ENCODE measurements at regions not wholly inside any gene's neighbourhood (a gene's known extent, or its start where the extent isn't known, plus 50 kb on each side); places are given as distances from the start of the nearest gene placed in this dataset.
A peak's percentile ranks its signal among the peaks of the same experiment; 100 is the strongest.

DNA sequence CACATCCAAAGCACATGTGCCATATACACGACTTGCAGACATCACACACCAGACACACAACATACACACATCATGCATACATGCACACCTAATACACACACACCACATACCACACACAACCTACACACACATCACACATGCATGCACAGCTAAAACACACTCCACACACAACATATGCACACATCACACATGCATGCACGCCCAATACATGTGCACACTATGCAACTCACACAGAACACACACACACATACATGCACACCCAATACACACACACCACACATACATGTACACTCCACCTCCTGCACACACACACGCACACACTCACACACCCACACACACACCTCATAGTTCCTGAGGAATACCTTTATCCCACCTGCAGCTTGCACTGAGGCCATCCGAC is 436.0 kb downstream of the MIAT start:
- DNase-seq (ENCODE audit: low read depth) = no peak
- TF ChIP-seq, protein P1, sequence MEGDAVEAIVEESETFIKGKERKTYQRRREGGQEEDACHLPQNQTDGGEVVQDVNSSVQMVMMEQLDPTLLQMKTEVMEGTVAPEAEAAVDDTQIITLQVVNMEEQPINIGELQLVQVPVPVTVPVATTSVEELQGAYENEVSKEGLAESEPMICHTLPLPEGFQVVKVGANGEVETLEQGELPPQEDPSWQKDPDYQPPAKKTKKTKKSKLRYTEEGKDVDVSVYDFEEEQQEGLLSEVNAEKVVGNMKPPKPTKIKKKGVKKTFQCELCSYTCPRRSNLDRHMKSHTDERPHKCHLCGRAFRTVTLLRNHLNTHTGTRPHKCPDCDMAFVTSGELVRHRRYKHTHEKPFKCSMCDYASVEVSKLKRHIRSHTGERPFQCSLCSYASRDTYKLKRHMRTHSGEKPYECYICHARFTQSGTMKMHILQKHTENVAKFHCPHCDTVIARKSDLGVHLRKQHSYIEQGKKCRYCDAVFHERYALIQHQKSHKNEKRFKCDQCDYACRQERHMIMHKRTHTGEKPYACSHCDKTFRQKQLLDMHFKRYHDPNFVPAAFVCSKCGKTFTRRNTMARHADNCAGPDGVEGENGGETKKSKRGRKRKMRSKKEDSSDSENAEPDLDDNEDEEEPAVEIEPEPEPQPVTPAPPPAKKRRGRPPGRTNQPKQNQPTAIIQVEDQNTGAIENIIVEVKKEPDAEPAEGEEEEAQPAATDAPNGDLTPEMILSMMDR (conservative IDR thresholded peaks at IDR 0.05; ENCODE audit: control insufficient read depth, insufficient read depth, low read depth, low read length) = no peak
- H3K4me3 ChIP-seq (ENCODE audit: control insufficient read depth, low read depth, low read length) = no peak overlapping the region

DNA sequence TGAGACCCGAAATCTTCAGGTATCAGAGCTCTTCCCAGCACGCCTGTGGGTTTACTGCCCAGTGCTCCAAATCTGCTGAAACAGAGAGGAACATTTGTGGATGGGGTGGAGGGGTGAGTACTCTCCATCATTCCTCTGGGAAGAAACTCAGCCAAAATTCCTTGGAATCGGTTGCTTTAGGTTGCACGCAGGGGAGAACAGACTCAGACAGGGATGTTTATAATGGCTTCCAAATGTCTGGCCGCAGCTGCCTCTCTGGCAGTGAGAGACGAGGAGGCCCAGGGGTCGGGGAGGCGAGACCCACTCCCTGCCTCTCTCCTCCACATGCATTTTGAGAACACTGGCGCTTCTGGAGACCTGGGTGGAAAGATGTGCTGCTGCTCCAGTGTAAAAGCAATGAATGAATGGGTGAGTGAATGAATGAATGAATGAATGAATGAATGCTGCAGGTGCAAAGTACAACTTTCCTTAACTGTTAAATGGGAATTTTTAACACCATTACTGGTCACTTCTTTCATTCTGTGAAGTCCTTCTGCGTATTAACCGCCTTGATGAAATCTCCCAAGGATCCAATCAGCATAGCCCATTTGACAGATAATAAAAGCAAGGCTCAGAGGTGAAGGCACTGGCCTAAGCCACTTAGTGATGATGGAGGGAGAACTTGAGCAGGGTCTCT is 437.4 kb downstream of the MIAT start:
- peak; percentile 33 for DNase-seq (ENCODE audit: low read depth)
- TF ChIP-seq, protein P1 (conservative IDR thresholded peaks at IDR 0.05; ENCODE audit: control insufficient read depth, insufficient read depth, low read depth, low read length) = no peak
- H3K4me3 ChIP-seq (ENCODE audit: control insufficient read depth, low read depth, low read length) = no peak overlapping the region

DNA sequence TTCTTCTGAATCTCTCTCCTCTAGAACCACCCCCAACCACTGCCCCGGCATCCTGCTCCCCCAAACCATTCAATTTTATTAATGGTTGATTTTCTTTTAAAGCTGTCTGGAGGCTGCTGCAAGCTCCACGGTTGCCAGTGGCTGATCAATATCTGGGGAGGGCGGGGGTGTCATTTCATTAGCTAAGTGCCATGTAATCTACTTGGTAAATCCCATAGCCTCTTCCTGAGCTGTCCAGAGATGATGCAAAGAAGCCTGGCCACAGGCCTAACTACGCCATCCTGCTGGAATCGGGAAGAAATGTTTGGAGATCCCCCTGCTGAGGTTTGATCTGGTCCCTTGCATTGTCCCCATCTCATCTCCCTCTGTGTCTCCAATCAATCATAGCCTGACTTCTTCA is 440.1 kb downstream of the MIAT start:
- no peak for DNase-seq (ENCODE audit: low read depth)
- TF ChIP-seq, protein P1 (conservative IDR thresholded peaks at IDR 0.05; ENCODE audit: control insufficient read depth, insufficient read depth, low read depth, low read length) = no peak
- no peak overlapping the region for H3K4me3 ChIP-seq (ENCODE audit: control insufficient read depth, low read depth, low read length)

DNA sequence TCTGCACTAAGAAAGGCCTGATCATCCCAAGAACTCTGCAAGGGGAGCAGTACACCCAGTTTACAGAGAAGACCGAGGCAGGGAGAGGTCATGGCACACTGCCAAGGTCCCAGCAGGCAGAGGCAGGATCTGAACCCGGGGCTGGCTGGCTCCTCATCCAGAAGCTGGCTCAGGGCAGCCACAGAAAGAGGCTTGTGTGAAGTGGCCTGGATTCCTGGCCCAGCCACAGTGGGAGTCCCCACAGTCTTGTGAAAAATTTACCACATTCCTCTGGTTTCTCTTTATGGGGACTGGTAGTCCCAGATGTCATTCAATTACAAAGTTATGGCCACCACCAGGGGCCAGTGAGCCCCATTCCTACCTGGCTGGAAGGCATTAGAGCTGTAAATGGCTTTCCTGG is 440.5 kb downstream of the MIAT start:
- no peak for DNase-seq (ENCODE audit: low read depth)
- TF ChIP-seq, protein P1 (conservative IDR thresholded peaks at IDR 0.05; ENCODE audit: control insufficient read depth, insufficient read depth, low read depth, low read length) = no peak
- H3K4me3 ChIP-seq (ENCODE audit: control insufficient read depth, low read depth, low read length) = no peak overlapping the region

DNA sequence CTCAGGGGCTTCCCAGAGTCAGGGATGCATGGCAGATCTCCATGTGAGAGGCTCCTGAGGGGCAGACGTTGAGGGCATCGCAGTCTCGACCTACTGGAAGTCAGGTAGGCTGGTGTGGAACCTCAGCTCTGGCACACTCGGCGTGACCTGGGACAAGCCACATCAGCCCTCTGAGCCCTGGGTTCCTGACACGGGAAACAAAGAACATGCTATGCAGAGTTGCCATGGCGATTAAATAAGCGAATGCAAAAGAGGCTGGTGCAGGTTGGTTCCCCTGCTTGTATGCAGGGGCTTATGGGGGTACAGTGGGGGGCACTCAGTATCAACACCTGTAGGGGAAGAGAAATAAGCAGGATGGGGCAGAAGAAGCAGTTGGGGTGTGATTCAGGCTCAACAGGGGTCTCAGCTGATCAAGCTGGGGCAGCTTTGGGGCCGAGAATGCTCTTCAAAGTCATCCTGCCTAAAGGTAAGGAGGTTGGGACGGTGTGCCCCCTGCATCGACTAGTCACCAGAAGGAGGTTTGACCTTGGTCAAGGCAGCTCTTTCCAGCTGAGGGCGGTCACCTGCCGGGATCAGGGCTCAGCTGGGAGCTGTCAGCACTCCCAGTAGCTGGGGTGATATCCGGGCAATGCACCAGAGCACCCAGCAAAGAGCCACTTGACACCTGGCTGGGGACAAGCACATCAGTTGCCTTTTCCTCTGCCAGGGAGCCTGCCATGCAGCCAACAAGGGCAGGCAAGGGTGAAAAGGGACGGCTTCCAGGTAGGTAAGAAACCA is 442.7 kb downstream of the MIAT start:
- TF ChIP-seq, protein P1 (conservative IDR thresholded peaks at IDR 0.05; ENCODE audit: control insufficient read depth, insufficient read depth, low read depth, low read length) = no peak
- DNase-seq (ENCODE audit: low read depth) = no peak
- no peak overlapping the region for H3K4me3 ChIP-seq (ENCODE audit: control insufficient read depth, low read depth, low read length)

- H3K4me3 ChIP-seq (ENCODE audit: control insufficient read depth, low read depth, low read length) = no peak overlapping the region
- no peak for DNase-seq (ENCODE audit: low read depth)
- TF ChIP-seq, protein P1 (conservative IDR thresholded peaks at IDR 0.05; ENCODE audit: control insufficient read depth, insufficient read depth, low read depth, low read length) = no peak
These were observed 443.4 kb downstream of the MIAT start for GRCh38 chr22:27100789-27101188.

All from fibroblast of mammary gland (primary cell).